ENCODE measurements at regions not wholly inside any gene's neighbourhood (a gene's known extent, or its start where the extent isn't known, plus 50 kb on each side); places are given as distances from the start of the nearest gene placed in this dataset.

DNA sequence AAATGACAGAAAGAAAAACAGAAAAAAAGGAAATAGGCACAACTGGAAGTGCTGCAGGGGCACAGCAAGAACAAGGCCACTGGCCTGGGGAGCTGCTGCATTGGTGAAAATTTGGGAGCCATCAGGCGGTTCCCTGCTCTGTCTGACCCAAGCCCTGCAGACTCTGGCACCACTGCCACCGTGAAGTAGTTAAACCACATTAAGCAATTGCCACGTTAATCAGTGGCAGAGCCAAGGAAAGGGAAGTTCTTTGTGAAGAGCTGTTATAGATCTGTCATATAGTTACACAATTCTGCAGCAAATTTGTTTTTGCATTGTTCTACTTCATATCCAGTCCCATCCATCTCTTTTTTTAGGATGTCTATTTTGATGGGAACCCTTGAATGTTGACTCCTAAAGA, 915.3 kb downstream of the FSCB start:
- no peaks in the 10 kb centered on the region for H3K9me1 ChIP-seq (ENCODE audit: insufficient read depth, low read length)
- intact Hi-C loops (cut with micrococcal nuclease), result no loop called here
- DNase-seq (no peak), ATAC-seq (ENCODE audit: low read depth) (no peak)
- H2BK20ac ChIP-seq (ENCODE audit: low read depth, low read length), result no peak overlapping the region
- H3K27me3 ChIP-seq (ENCODE audit: control insufficient read depth, insufficient read depth, low read length), result no peaks in the 10 kb centered on the region
- no peak overlapping the region for H4K5ac ChIP-seq (ENCODE audit: low read depth, low read length)
- H3K4me3 ChIP-seq (ENCODE audit: insufficient read depth, low read depth, low read length), result no peak overlapping the region
- H3K14ac ChIP-seq (replicated peaks; ENCODE audit: low read depth, low read length), result no peak overlapping the region
- H3K18ac ChIP-seq (ENCODE audit: low read depth, low read length), result no peak overlapping the region
- H3K4me2 ChIP-seq (ENCODE audit: low read depth, low read length), result no peak overlapping the region
- H2BK5ac ChIP-seq (ENCODE audit: low read depth, low read length, poor library complexity, severe bottlenecking), result no peak overlapping the region
- H3K79me1 ChIP-seq (ENCODE audit: low read depth in 1 of 2, low read length in 2 of 2), result no peaks in the 10 kb centered on the region
- H2AFZ ChIP-seq (replicated peaks; ENCODE audit: low read length, poor library complexity), result no peak overlapping the region
- H2AK5ac ChIP-seq (ENCODE audit: low read depth, low read length), result no peak overlapping the region
- no peak overlapping the region for H3K9ac ChIP-seq (ENCODE audit: low read depth, low read length)
- H3K4ac ChIP-seq (ENCODE audit: low read depth, low read length), result no peak overlapping the region
- dilution Hi-C loops (cut with HindIII; ENCODE audit: low sequenced_read_pairs, unreplicated experiment), result no loop called here
- 13% methylated on average over 1 of the region's 3 CpGs; no CpG with 5 or more reads in 1 of the 2 experiments for WGBS, 2 experiments (ENCODE audit: extremely low coverage in 2 of 2, insufficient read length in 1 of 2)
- H4K20me1 ChIP-seq (ENCODE audit: insufficient read depth, low read length), result no peaks in the 10 kb centered on the region
- H2BK15ac ChIP-seq (ENCODE audit: low read depth, low read length), result no peak overlapping the region
- H4K91ac ChIP-seq (ENCODE audit: insufficient read depth, low read depth, low read length), result no peak overlapping the region
- no peak overlapping the region for H2BK120ac ChIP-seq (ENCODE audit: low read depth, low read length)
- no TSS peak for BruUV-seq (replicated peaks)
- CTCF ChIA-PET, result no interaction called here
- no peak overlapping the region for H3K27ac ChIP-seq (ENCODE audit: insufficient read depth, low read length)
- H3K9me3 ChIP-seq (ENCODE audit: control insufficient read depth, insufficient read depth, low read length), result peaks cover 9% of the 10 kb centered on the region
- no peak overlapping the region for H4K8ac ChIP-seq (ENCODE audit: low read depth in 2 of 2, low read length in 2 of 2)
- no peaks in the 10 kb centered on the region for H3K4me1 ChIP-seq (ENCODE audit: control insufficient read depth, insufficient read depth, low read length)
- H3K23ac ChIP-seq (ENCODE audit: low read depth, low read length), result no peak overlapping the region
- no peak overlapping the region for H2AK9ac ChIP-seq (replicated peaks; ENCODE audit: low read depth, low read length, poor library complexity)
- TF ChIP-seq MXI1 (IDR thresholded peaks at IDR 0.05; ENCODE audit: borderline replicate concordance, low read depth, low read length), result no peak
- POLR2A ChIA-PET (ENCODE audit: unreplicated experiment), result no interaction called here
- H3K56ac ChIP-seq (ENCODE audit: extremely low read depth, insufficient read depth, low read length), result no peak overlapping the region
- no peaks in the 10 kb centered on the region for H3K36me3 ChIP-seq (ENCODE audit: control insufficient read depth, insufficient read depth, low read length)
- in situ Hi-C loops (cut with MboI; ENCODE audit: low sequenced_read_pairs), result no loop called here
